ENCODE measurements at regions not wholly inside any gene's neighbourhood (a gene's known extent, or its start where the extent isn't known, plus 50 kb on each side); places are given as distances from the start of the nearest gene placed in this dataset.
"Not testable (repeated sequence)": the region's sequence is repeated elsewhere in the genome, so short reads cannot be mapped to it uniquely, and the experiment has no call there.

DNA sequence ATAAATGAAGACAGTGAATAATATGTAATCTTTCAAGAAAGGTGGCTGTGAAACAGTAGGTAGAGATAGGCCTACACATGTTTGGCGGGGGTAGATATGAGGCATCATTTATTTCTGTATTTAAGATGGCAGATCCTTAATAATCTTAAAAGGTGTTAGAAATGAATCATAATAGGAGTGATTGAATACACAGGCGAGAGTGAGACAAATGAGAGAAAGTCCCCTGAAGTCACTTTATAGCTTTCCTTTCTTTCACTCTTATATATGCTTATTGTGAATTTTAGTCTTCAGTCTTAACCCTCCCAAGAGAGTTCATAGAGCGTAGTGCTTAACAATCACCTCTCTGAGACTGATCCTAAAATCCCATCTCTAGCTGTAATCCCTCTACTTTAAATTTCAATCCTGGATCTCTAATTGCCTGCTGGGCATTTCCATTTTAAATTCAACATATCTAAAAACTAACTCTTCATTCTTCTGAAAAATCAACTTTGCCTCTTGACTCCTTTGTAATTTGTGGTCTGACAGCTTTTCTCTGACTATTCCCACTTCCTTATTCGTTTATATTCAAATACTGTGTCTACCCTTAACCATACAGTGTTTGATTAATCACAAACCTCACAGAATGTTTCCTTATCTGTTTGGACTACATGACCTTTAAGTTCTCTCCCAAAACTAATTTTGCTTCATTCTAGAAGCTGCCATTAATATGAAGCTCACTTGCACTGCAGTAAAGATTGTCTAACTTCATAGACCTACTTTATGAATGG lies 463.7 kb upstream of the FSIP2 start:
- DNase-seq, result peak in 1 of 2 experiments; percentile 22

DNA sequence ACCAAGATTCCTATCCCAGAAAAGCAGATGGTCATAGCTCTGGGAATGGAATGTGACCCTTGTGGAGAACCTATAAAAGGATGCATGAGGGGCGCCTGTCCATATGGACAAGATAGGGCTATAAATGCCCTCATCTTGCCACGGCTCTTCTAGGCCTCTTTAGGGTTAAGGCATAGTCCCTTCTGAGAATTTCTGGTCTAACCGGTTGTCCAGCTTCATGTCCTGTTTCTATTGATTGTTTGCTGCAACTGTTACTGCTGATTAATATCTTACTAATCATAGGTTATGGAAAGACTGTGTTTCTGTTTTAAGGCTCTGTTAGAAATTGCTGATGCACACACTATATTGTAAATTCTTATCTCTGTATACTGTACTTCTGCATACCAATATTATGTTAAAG lies 462.6 kb upstream of the FSIP2 start:
- not testable (repeated sequence) for DNase-seq

DNA sequence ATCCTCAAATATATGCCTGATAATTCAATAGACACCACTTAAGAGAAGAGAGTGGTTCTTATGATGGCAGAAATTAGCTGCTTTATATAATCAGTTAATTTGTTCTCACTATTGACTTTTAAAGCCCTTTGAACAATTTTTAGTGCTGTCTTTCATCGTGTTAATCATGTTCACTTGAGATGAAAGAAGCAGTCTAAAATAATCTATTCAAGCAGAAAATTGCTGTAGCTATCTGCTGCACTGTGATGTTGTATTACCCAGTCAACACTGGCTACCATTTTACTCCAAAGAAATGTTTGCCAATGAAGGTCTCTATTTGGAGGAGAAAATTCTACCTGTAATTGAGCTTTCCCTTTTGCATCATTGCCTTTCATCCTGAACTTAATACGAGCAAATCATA lies 459.8 kb upstream of the FSIP2 start:
- DNase-seq, result no peak

DNA sequence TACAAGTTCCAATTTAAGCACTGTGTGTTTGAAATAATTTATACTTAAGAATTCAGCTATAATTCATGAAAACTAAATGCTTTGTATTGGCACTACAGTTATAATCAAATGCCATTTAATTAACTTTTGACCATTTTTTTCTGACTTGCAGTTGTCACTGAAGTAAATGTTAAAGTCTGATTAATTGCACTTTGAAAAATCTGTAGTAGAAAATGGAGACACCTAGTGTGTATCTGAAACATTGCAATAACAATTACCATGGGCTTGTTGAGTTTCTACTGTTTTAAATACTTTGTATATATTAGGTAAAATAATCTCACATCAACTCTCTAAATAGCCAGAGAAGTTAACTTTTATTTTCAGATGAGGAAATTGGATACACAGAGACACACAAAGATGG lies 458.6 kb upstream of the FSIP2 start:
- peak; percentile 60 to 81 for DNase-seq

DNA sequence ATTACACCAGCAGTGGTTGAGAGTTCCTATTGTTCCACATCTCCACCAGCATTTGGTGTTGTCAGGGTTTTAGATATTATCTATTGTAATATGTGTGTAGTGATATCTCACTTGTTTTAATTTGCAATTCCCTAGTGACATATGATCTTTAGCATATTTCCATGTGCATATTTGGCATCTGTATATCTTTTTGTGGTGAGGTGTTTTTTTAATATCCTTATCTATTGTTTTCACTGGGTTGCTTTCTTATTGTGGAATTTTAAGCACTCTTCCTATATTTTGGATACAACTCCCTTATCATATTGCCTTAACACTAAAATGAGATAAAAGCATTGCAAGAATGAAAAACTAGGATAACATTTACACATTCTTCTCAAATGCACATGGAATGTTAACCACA lies 453.9 kb upstream of the FSIP2 start:
- no peak for DNase-seq

DNA sequence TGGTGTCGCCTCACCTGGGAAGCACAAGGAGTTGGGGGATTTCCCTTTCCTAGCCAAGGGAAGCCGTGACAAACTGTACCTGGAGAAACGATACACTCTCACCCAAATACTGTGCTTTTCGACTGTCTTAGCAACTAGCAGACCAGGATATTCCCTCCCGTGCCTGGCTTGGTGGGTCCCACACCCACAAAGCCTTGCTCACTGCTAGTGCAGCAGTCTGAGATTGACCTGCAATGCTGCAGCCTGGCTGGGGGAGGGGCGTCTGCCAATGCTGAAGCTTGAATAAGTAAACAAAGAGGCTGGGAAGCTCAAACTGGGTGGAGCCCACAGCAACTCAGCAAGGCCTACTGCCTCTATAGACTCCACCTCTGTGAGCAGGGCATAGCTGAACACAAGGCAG lies 448.6 kb upstream of the FSIP2 start:
- not testable (repeated sequence) for DNase-seq

DNA sequence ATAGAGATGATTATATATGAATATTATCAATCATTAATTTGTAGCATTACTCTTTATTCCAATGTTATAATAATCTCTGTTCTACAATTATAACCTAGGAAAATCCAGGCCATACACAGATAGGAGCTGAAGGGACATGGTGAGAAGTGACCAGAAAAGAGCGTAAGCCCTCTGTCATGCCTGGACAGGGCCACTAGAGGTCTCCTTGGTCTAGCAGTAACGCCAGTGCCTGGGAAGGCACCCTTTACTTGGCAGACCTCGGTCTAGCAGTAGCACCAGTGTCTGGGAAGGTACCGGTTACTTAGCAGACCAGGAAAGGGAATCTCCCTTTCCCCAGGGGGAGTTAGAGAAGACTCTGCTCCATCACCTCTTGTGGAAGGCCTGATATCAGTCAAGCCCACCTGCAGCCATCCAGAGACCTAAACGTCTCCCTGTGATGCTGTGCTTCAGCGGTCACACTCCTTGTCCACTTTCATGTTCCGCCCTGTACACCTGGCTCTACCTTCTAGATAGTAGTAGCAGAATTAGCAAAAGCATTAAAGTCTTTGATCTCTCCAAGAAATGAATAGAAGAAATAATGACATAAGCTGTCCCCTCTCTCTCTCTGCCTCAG lies 447.5 kb upstream of the FSIP2 start:
- peak; percentile 82 to 84 for DNase-seq

DNA sequence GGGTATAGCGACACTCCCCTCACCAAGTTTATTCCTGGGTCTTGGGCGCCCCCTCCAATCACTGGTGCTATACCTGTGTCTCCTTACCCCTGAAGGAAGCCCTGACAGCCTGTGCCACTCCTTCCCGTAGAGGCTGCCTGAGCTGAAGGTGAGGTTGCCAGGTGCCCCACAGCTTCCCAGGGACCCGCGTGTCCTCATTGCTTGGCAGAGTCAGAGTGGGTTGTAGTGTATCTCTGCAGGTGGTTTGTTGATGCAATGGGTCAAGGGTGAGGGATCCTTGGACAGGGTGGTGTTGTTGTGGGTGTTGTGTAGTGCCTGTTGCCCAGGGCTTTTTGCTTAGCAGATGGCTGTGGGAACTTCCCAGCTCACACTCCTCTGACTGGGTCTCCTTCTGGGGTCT lies 438.7 kb upstream of the FSIP2 start:
- no peak for DNase-seq

DNA sequence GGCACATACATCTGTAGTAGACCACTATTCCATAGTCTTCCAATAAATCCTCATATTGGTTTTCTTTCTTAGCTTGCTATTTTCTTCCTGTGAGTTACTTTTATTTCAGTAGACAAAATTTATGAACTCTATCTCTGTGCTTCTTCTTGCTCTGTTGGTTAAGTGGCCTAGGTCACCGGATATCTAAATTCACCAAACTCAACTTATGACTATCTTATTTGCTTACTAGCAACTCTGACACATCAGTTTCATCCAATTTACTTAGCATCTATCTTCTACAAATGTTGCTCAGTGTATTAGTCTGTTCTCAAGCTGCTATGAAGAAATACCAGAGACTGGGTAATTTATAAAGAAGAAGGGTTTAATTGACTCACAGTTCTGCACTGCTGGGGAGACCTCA lies 432.5 kb upstream of the FSIP2 start:
- DNase-seq, result no peak

DNA sequence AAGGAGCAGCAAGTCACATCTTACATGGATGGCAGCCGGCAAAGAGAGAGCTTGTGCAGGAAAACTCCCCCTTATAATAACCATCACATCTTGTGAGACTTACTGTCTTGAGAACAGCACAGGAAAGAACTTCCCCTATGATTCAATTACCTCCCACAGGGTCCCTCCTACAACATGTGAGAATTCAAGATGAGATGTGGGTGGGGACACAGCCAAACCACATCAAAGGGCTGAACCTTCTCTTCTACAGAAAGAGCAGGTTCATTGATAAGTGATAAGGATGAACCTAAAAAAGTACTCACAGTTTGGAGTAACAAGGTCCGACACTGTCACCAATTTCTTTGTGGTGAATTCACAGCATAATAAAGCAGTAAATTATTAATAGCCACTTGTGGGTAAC lies 422.2 kb upstream of the FSIP2 start:
- DNase-seq, result no peak

DNA sequence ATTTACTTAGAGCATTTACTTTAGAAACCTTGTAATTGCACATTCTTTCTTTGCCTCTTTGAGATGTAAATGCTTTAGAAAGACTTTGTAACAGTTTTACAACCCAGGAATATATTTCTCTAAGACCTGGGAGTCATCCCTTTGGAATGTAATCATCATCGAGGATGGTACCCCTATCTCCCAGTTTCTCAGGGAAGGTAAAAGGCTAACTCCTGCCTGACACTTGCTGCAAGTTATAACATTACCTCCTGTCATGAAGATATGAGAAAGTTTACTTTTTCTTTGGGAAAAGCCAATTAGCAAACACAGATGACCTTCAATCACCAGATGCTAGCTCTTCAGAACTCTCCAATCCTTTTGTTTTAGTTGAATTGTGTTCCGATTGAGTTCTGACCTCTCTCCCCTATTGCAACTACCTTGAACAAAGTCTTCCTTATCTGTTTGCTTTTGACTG lies 420.3 kb upstream of the FSIP2 start:
- no peak for DNase-seq

DNA sequence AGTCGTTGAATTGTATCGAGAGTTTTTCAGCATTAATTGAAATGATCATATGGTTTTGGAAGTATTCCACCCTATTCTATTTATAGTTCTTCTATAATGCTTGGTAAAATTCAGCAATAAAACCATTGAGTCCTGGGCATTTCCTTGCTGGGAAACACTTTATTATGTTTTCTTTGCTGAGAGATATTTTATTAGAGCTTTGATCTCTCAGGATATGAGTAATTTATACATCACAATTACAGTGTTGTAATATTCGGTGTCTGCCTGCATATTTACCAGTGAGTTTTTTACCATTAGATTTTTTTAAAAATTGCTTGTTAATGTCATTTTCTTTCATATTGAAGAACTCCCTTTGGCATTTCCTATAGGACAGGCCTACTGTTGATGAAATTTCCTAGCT lies 402.7 kb upstream of the FSIP2 start:
- DNase-seq, result no peak

DNA sequence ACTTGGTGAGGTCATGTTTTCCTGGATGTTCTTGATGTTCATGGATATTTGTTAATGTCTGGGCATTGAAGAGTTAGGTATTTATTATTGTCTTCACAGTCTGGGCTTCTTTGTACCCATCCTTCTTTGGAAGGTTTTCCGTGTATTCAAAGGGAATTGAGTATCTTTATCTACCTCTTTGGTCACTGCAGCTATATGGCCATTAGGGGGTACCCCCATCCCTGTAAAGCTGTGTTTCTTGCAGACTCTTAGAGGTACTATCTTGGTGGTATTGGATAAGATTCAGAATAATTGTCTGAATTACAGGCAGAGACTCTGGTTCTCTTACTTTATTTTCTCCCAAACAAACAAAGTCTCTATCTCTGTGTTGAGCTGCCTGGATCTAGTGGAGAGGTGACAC lies 401.6 kb upstream of the FSIP2 start:
- no peak for DNase-seq

DNA sequence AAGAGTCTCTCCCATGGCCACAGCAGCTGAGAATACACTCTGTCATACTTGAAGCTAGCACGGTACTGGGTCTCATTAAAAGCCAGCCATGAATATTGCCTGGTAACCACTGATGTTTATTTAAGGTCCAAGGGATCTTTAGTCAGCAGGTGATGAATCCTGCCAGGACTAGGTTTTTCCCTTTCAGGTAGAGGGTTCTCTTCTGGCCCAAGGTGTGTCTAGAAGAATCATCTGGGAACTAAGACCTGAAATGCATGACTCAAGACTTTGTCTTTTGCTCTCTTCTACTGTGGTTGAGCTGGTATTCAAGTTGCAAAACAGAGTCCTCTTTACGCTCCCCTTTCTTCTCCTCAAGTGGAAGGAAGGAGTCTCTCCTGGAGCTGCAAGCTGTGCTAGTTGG lies 400.5 kb upstream of the FSIP2 start:
- DNase-seq, result no peak

DNA sequence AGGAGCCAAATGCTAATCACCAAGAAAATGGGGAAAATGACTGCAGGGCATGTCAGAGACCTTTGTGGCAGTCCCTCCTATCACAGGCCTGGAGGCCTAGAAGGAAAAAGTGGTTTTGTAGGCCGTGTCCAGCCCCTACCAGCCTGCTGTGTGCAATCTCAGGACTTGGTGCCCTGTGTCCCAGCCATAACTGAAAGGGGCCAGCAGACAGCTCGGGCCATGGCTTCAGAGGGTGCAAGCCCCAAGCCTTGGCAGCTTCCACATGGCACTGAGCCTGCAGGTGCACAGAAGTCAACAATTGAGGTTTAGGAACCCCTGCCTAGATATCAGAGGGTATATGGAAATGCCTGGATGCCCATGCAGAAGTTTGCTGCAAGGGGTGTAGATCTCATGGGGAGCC lies 391.2 kb upstream of the FSIP2 start:
- DNase-seq, result no peak

DNA sequence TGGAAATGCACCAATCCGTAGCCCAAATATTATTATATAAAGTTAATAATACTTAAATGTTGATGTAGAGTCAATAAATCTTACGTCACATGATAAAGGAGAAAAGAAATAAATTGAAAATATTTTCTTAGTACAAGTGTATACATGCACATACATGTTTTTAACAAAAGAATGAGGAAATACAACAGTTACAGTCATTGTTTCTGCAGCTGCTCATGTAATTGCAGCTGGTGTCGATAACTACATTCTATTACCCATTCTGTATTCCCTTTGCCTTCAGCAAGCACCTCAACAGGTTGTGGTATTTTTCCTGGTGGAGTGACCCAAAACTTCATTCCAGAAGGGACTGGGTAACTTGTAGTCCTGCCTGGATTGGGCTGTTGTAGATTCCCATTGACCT lies 377.8 kb upstream of the FSIP2 start:
- DNase-seq, result no peak

DNA sequence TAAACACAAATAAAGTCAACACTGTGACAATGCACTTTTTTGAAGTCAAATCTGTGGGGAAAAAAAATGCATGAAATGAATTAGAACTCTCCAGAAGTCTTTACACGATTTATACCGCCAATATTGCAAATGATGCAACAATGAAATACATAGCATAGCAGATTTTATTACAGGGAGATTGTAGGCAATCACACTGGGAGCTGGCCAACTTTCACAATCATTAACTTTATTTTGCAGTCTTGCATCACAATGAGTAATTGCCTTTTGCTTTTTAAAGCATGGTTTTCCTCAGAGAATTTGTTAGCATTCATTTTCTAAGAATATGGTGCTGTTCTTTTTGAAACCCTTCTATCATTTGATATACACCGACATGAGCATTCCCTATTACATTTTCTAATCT lies 366.4 kb upstream of the FSIP2 start:
- no peak for DNase-seq

DNA sequence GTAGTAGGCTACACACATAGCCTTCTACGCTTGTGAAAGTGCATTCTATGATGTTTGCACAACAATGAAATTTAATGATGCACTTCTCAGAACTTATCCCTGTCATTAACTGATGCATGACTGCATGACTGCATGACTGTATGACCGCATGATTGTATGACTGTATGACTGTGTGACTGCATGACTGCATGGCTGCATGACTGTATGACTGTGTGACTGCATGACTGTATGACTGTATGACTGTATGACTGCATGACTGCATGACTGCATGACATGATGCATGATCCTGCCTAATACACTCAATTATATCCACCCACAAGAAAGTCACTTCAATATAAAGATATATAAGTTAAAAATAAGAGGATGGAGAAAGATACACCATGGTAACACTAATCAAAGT lies 365.4 kb upstream of the FSIP2 start:
- DNase-seq, result no peak

DNA sequence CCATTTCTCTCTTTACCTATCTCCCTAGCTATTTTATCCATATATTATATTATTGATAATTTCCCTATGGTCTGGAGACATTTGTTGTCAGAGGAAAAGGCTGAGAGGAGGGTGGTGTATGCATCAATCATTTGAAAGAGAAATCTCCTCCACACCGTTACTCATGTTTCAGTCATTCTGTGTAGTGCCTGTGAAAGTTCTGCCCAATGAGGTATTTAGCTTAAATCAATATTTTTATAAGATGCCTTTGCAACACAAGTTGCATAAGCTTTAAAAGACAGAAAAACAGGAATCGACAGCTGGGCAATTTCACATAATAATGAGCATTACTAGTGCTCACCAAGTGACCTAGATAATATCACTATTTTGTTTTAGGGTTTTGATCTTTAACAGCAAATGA lies 363.7 kb upstream of the FSIP2 start:
- no peak for DNase-seq

DNA sequence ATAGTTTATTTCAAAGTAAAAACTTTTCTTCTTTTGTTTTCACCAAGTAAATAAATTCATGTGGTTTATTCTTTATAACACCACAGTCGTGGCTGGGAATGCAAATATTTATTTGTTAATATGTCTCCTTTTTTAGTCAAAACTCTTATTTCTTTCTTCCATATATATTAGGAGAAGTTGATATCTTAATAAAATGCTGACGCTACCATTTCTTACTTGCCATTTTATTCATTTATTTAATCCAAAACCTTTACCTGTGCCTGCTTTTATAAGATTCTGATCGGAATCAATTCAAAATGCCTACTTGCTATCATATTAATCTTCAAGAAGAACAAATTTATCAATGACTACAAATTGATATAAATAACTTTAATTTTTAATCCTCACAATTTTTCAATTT lies 362.9 kb upstream of the FSIP2 start:
- no peak for DNase-seq

DNA sequence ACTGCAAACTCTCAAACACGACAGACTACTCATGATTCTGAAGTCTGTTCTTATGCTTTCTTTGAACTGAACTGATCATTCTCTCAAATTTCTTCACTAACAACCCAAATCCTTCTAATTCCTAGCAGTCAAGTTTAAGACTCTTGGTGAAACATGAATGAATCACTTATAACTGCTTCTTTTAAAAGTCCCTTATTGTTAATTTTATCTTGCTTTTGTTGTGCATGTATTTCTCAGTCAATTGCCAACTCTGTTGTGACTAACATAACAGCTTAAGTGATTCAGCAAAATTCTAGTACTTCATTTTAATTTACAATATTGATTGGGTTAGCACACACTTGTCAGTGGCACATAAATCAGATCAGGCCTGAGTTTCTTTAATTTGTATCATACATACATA lies 357.0 kb upstream of the FSIP2 start:
- DNase-seq, result no peak

DNA sequence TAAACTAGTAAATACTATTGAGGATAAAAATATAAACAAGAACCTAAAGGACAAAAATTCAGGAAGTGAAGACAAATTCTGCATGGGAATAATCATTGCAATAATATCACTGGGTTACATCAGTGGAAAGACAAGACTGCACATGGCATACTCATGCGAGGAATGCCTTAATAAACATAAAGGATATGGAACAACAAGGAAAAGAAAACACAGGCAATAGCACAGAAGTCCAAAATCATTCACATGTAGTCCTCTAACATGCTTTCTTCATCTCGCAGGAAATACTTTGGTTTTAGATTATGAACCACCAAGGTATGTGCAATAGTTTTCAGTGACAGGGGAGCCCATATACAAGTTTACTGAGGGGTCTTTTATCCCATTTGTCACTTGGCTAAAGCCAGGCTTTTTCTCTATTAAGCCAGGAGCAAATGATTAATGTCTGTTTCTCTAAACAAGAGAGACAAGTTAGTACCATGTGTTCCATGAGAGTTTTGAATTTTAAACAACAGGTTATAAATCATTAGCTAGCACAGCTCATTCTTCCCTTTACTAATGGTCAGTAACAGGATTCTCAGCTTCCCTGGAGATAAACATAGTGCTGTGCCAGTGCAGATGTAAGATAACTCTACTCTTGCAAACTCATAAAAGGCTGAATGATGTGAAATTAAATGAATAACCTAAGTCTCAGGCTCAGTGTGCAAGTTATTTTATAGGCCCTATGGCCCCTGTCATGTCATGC lies 353.6 kb upstream of the FSIP2 start:
- DNase-seq, result no peak

DNA sequence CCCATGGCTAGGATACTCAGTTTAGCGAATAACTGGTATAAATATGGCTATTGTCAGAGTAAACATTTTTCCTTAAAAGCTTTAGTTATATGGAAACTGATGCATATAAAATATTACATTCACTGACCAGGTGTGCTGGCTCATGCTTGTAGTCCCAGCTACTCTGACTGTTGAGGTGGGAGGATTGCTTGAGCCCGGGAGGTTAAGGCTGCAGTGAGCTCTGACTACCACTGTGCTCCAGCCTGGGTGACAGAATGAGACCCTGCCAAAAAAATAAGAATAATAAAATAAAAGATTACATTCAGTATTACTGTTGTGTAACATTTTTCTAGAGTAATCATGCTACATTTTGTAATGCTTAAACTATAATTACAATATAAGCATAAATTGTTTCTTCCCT lies 350.4 kb upstream of the FSIP2 start:
- no peak for DNase-seq

DNA sequence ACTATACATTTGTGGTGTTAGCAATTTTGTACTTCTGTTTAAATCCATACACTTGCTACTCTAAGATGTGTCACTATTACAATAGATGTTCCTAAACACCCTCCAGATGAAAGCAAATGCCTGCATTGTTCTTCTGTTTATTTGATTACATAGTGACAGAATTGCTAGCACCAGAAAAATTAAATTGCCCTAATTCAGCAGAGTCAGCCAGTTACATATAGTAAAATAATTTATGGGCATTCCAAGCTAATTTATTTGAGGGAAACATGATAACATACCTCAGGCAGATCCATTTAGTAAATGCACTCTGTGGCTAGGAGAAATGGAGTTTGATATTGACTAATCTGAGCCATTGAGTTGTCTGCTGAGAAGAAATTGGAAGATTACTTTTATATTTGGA lies 347.1 kb upstream of the FSIP2 start:
- no peak for DNase-seq

Data from Kasumi-1 (cell line).